ENCODE measurements at regions not wholly inside any gene's neighbourhood (a gene's known extent, or its start where the extent isn't known, plus 50 kb on each side); places are given as distances from the start of the nearest gene placed in this dataset.
"Not testable (repeated sequence)": the region's sequence is repeated elsewhere in the genome, so short reads cannot be mapped to it uniquely, and the experiment has no call there.

- ATAC-seq (no peak), DNase-seq (no peak)
- Mint-ChIP-seq H3K27me3 (ENCODE audit: low read depth) (no peaks in the 10 kb centered on the region), H3K36me3 (ENCODE audit: insufficient read depth) (no peaks in the 10 kb centered on the region), H3K4me3 (no peak overlapping the region), H3K9me3 (peaks cover 29% of the 10 kb centered on the region), H3K4me1 (ENCODE audit: low read depth) (no peaks in the 10 kb centered on the region)
Measured at GRCh38 chr11:25377466-25377865, 880.6 kb downstream of the LUZP2 start.

GRCh38 chr11:25396847-25397246 is 900.0 kb downstream of the LUZP2 start:
- Mint-ChIP-seq H3K4me3 (no peak overlapping the region), H3K4me1 (ENCODE audit: low read depth) (no peaks in the 10 kb centered on the region), H3K27me3 (ENCODE audit: low read depth) (no peaks in the 10 kb centered on the region), H3K36me3 (ENCODE audit: insufficient read depth) (no peaks in the 10 kb centered on the region), H3K9me3 (peaks cover 14% of the 10 kb centered on the region)
- no peak for DNase-seq
- ATAC-seq: no peak

DNA sequence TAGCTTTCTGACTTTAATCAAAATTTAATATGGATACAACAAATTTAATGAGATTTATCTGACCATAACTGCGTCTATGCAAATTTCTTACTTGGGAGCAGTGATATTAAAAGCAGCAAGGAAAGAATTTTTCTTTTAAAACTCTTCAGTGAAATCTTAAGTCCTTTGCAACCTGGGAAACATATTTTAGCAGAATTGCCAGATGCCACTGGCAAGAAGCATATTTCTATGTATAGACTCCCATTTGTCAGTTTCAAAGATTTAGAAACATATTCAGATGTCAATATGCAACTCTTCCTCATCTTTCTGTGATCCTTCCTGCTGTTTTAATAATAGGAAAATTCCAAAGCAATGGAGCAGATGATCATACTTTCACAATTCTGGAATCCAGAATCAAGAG is 911.3 kb downstream of the LUZP2 start:
- DNase-seq (no peak), ATAC-seq (no peak)
- no peaks in the 10 kb centered on the region for H3K36me3 Mint-ChIP-seq (ENCODE audit: insufficient read depth)
- no peak overlapping the region for H3K4me3 Mint-ChIP-seq
- peaks cover 8% of the 10 kb centered on the region for H3K9me3 Mint-ChIP-seq
- H3K27me3 Mint-ChIP-seq (ENCODE audit: low read depth): no peaks in the 10 kb centered on the region
- H3K4me1 Mint-ChIP-seq (ENCODE audit: low read depth): no peaks in the 10 kb centered on the region

GRCh38 chr11:25415793-25416192 is 916.1 kb upstream of the ANO3 start:
- Mint-ChIP-seq H3K9me3 (peaks cover 23% of the 10 kb centered on the region), H3K36me3 (ENCODE audit: insufficient read depth) (no peaks in the 10 kb centered on the region), H3K4me1 (ENCODE audit: low read depth) (no peaks in the 10 kb centered on the region), H3K4me3 (no peak overlapping the region), H3K27me3 (ENCODE audit: low read depth) (no peaks in the 10 kb centered on the region)
- DNase-seq (no peak), ATAC-seq (no peak)

- no peaks in the 10 kb centered on the region for H3K36me3 Mint-ChIP-seq (ENCODE audit: insufficient read depth)
- H3K4me3 Mint-ChIP-seq: no peak overlapping the region
- no peaks in the 10 kb centered on the region for H3K4me1 Mint-ChIP-seq (ENCODE audit: low read depth)
- no peaks in the 10 kb centered on the region for H3K27me3 Mint-ChIP-seq (ENCODE audit: low read depth)
- H3K9me3 Mint-ChIP-seq: peaks cover 11% of the 10 kb centered on the region
- DNase-seq (no peak), ATAC-seq (no peak)
Measured at GRCh38 chr11:25423436-25424199, 908.3 kb upstream of the ANO3 start.

- DNase-seq (no peak), ATAC-seq (no peak)
- Mint-ChIP-seq H3K4me1 (ENCODE audit: low read depth) (no peaks in the 10 kb centered on the region), H3K9me3 (peaks cover 7% of the 10 kb centered on the region), H3K4me3 (no peak overlapping the region), H3K27me3 (ENCODE audit: low read depth) (no peaks in the 10 kb centered on the region), H3K36me3 (ENCODE audit: insufficient read depth) (no peaks in the 10 kb centered on the region)
Measured at GRCh38 chr11:25432376-25432775, 899.6 kb upstream of the ANO3 start.

GRCh38 chr11:25435197-25435596 is 896.7 kb upstream of the ANO3 start:
- Mint-ChIP-seq H3K36me3 (ENCODE audit: insufficient read depth) (no peaks in the 10 kb centered on the region), H3K9me3 (peaks cover 17% of the 10 kb centered on the region), H3K4me1 (ENCODE audit: low read depth) (no peaks in the 10 kb centered on the region), H3K27me3 (ENCODE audit: low read depth) (no peaks in the 10 kb centered on the region), H3K4me3 (no peak overlapping the region)
- ATAC-seq (no peak), DNase-seq (no peak)

DNA sequence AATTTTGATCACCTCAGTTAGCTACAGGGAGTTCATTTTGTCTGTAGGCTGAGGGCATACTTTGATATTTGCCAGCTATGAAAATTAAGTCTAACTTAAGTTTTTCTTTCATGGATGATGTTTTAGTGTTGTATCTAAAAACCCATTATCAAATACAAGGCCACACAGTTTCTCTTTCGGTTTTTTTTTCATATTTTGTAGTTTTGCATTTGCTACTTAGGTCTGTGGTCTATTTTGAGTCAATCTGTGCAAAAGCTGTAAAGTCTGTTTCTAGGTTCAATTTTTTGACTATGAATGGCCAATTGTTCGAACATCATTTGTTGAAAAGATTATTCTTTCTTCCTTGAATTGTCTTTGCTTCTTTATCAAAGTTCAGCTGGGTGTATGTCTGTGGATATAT is 895.6 kb upstream of the ANO3 start:
- Mint-ChIP-seq H3K27me3 (ENCODE audit: low read depth) (no peaks in the 10 kb centered on the region), H3K9me3 (peaks cover 22% of the 10 kb centered on the region), H3K4me1 (ENCODE audit: low read depth) (no peaks in the 10 kb centered on the region), H3K36me3 (ENCODE audit: insufficient read depth) (no peaks in the 10 kb centered on the region), H3K4me3 (no peak overlapping the region)
- ATAC-seq (no peak), DNase-seq (no peak)

DNA sequence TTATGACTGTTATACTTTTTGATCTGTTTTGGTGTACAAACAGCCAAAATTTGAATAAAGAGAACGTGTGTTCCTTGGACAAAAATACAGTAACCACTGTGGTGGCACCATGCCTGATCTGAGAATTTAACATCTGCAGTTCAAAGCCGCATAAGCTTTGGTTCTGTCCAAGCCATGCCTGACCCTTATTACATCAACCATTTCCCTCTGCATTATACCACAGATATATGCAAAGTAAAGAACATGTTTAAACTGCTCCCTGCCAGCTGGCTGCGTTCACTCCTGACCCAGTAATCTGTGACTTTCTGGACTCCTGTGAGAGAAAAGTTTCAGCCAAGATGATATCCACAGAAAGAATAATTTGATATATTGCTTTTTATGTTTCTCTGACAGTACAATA is 890.5 kb upstream of the ANO3 start:
- Mint-ChIP-seq H3K4me1 (ENCODE audit: low read depth) (no peaks in the 10 kb centered on the region), H3K9me3 (peaks cover 19% of the 10 kb centered on the region), H3K36me3 (ENCODE audit: insufficient read depth) (no peaks in the 10 kb centered on the region), H3K4me3 (no peak overlapping the region), H3K27me3 (ENCODE audit: low read depth) (no peaks in the 10 kb centered on the region)
- ATAC-seq: no peak
- DNase-seq: no peak

DNA sequence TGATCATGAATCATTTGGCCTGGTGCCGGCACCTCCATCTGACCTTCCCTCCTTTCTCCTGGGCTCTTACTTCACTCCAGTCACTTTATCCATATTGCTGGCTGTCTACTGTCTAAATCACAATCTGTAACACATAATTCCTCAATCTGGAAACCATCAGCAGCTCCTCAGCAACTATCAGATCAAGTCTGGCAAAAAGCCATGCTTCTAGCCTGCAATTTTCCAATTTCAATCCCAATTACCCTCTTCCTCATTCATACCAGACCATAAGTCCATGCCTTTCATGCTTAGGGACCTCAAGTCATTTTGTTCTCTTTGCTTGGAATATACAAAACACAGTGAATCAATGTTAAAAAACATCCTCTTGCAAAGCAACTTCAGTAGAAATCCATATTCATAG is 882.8 kb upstream of the ANO3 start:
- Mint-ChIP-seq H3K9me3 (peaks cover 17% of the 10 kb centered on the region), H3K36me3 (ENCODE audit: insufficient read depth) (no peaks in the 10 kb centered on the region)
- ATAC-seq: no peak

GRCh38 chr11:25453471-25453870 is 878.5 kb upstream of the ANO3 start:
- no peaks in the 10 kb centered on the region for H3K36me3 Mint-ChIP-seq (ENCODE audit: insufficient read depth)
- ATAC-seq (no peak), DNase-seq (no peak)
- no peaks in the 10 kb centered on the region for H3K27me3 Mint-ChIP-seq (ENCODE audit: low read depth)
- peaks cover 16% of the 10 kb centered on the region for H3K9me3 Mint-ChIP-seq
- no peaks in the 10 kb centered on the region for H3K4me1 Mint-ChIP-seq (ENCODE audit: low read depth)
- H3K4me3 Mint-ChIP-seq: no peak overlapping the region

More for the DNA sequence above, 882.8 kb upstream of the ANO3 start:
- Mint-ChIP-seq H3K27me3 (ENCODE audit: low read depth) (no peaks in the 10 kb centered on the region), H3K4me1 (ENCODE audit: low read depth) (no peaks in the 10 kb centered on the region), H3K4me3 (no peak overlapping the region)
- no peak for DNase-seq

DNA sequence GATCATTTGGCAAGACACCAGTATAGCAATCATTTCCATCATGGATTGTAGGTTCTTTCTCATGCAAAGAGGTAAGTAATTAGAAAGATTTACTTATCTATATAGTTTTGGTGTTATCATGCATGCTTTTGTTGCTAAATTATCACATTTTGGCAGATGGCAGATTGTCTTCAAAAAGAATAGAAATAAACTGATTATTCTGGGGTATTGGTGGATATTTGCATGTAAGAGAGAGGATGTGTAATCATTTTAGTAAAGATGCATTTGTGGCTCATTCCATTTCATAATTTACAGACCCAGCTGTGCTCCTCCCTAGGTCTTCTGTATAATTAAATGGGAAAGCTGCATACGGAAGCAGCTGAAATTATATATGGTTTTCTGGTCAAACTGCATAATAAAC is 875.7 kb upstream of the ANO3 start:
- peaks cover 12% of the 10 kb centered on the region for H3K9me3 Mint-ChIP-seq
- no peaks in the 10 kb centered on the region for H3K27me3 Mint-ChIP-seq (ENCODE audit: low read depth)
- H3K4me3 Mint-ChIP-seq: no peak overlapping the region
- H3K4me1 Mint-ChIP-seq (ENCODE audit: low read depth): no peaks in the 10 kb centered on the region
- ATAC-seq (no peak), DNase-seq (no peak)
- H3K36me3 Mint-ChIP-seq (ENCODE audit: insufficient read depth): no peaks in the 10 kb centered on the region

DNA sequence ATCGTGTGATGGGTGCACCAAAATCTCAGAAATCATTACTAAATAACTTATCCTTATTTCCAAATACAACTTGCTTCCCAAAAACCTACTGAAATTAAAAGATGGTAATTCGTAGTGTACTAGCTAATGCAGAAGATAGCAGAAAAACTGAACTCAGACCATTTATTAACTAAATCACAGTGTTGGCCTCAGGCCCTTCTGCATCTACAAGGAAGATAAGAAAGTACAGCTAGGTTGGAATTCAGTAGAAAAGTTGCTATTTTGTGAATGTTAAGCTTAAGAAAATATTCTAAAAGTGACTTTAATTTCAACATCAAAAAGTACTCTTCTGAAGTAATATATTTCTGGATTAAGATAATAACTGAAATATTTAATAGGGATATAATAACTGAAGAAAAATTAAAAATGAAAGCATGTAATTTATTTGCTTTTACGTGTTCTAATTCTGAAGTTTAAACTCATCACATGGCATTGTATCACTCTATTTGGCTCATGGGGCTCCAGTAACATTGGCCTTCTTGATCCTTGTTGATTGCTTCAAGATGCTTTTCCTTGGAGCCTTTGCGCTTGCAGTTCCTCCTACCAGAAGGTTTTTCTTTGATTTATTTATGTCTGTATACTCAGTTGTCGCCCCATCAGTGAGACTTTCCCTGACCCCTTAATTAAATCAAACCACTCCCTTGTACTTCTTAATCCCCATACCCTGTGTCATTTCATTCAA is 847.9 kb upstream of the ANO3 start:
- Mint-ChIP-seq H3K27me3 (ENCODE audit: low read depth) (no peaks in the 10 kb centered on the region), H3K9me3 (peaks cover 4% of the 10 kb centered on the region)

DNA sequence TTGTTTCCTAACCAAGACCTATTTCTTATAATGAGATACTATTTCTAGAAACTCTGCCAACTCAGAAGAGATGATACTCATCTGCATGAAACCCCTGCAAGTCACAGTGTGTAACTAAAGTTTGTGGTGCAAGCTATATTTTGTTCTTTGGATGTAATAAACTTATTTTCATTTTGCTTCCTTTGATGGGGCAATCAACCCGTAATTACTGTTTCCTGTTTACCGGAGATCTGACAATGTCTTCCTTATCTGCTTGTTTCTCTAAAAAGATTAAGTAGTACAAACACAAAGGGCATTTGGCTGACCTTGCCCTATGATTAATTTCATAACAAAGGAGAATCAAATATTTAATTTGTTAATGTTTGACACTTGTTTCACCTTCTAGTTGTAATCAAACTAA is 846.6 kb upstream of the ANO3 start:
- Mint-ChIP-seq H3K4me3 (no peak overlapping the region), H3K9me3 (peaks cover 4% of the 10 kb centered on the region), H3K27me3 (ENCODE audit: low read depth) (no peaks in the 10 kb centered on the region), H3K36me3 (ENCODE audit: insufficient read depth) (no peaks in the 10 kb centered on the region), H3K4me1 (ENCODE audit: low read depth) (no peaks in the 10 kb centered on the region)
- ATAC-seq: no peak
- DNase-seq: no peak

More for the DNA sequence above, 847.9 kb upstream of the ANO3 start:
- Mint-ChIP-seq H3K4me1 (ENCODE audit: low read depth) (no peaks in the 10 kb centered on the region), H3K4me3 (no peak overlapping the region), H3K36me3 (ENCODE audit: insufficient read depth) (no peaks in the 10 kb centered on the region)
- no peak for ATAC-seq
- no peak for DNase-seq

DNA sequence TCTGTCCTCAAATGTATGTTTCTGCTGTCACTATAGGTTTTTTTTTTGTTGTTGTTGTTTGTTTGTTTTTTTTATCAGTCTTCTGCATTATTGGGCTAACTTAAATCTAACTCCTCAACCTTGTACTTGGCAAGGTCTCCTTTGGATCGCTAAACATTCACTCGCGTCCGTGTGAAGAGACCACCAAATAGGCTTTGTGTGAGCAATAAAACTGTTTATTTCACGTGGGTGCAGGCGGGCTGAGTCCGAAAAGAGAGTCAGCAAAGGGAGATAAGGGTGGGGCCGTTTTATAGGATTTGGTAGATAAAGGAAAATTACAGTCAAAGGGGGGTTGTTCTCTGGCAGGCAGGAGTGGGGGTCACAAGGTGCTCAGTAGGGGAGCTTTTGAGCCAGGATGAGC is 845.6 kb upstream of the ANO3 start:
- DNase-seq; H3K27me3 Mint-ChIP-seq (ENCODE audit: low read depth); H3K9me3 Mint-ChIP-seq; H3K4me3 Mint-ChIP-seq; H3K4me1 Mint-ChIP-seq (ENCODE audit: low read depth); H3K36me3 Mint-ChIP-seq (ENCODE audit: insufficient read depth); ATAC-seq: not testable (repeated sequence)
